Stimulated activated CD4-positive, alpha-beta T cell treated with anti-CD3 and anti-CD28 coated beads, Interleukin-4, amount 100 ng/mL, for 48 hours (primary cell): ENCODE measurements at regions not wholly inside any gene's neighbourhood (a gene's known extent, or its start where the extent isn't known, plus 50 kb on each side); places are given as distances from the start of the nearest gene placed in this dataset.

Experiments
- DNase-seq, 2 donors: peaks; one replicate each; pipeline ENCODE4 v3.0.0-alpha.2; 2020; ENCODE audit warnings: low read depth in 2 of 2

DNA sequence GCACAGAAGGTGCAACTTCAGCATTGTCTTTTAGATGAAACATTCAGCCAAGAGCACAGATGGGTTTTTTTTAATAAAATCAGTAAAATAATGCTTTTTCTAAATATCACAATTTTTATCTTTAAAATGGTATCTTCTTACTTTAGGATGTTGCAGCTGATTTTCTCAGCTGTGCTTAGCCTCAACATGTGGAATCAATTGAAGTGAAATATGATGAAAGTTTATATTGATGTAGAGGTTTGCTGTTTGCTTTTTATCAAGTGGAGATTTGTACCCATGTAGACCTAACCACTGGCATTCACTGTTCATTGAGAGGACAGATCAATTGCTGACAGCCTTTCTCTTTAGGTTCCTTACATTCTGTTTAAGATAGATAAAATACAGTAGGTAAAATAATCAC is 107.8 kb downstream of the CYB561 start:
- DNase-seq: no peak

DNA sequence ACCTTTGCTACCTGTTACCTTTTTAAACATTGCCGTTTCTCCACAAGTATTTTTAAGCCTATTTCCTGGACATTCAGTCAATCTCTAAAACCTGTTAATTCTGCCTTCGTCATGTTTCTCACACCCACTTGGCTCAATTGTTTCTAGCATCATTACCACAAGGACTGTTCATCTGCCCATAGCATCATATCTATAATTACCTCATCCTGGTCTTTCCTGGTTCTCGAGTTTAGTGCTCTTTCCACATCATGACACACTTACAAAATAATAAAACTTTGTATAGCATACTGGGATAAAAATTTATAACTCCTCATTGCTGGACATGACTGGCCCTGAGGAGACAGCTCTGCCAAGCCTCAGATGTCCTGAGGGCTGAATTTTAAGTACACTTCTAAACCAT is 104.8 kb downstream of the CYB561 start:
- DNase-seq: no peak

DNA sequence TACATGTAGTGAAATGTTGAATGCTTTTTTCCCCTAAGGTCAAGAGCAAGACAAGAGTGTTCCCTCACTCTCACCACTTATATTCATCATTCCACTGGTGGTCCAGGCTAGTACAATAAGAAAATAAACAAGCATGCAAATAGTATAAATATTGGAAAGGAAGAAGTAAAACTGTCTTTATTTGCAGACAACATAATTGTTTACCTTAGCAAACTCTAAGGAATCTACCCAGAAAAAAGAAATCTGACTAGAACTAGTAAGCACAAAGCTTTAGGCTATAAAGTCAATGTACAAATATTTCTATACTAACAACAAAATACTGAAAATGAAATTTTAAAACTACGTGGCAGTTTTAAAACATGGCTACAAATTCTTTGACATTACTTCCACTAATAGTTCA is 101.7 kb downstream of the CYB561 start:
- no peak for DNase-seq

DNA sequence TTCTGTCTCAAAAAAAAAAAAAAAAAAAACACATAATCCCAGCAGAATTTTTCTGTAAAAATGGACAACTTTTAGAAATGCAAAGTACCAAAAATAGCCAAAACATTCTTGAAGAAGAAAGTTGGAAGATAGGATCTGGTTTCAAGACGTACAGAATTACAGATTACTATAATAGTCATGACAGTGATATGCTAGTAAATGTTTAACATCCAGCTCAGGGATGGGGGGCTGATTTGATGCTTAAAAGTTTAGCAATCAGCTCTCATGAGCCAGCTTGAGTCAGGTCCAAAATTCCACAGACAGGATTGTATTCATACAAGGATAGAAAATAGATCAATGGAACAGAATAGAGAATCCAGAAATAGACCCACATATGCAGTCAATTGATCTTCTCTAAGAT is 100.5 kb downstream of the CYB561 start:
- no peak for DNase-seq

DNA sequence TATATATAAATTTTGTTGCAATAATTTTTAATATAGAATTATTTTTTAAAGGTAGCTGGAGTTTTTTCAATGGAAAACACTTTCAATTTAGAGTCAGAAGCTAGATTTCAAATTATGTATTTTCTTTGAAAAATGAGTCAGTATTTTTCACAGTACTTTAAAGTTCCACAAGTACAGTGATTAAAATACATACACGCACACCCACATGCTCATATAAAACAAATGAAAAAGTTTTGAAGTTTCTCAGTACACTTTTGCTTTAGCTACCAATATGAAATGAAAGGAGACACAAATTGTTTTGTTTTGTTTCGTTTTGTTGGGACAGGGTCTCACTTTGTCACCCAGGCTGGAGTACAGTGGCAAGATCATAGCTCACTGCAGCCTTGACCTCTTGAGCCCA is 98.6 kb downstream of the CYB561 start:
- DNase-seq: no peak

DNA sequence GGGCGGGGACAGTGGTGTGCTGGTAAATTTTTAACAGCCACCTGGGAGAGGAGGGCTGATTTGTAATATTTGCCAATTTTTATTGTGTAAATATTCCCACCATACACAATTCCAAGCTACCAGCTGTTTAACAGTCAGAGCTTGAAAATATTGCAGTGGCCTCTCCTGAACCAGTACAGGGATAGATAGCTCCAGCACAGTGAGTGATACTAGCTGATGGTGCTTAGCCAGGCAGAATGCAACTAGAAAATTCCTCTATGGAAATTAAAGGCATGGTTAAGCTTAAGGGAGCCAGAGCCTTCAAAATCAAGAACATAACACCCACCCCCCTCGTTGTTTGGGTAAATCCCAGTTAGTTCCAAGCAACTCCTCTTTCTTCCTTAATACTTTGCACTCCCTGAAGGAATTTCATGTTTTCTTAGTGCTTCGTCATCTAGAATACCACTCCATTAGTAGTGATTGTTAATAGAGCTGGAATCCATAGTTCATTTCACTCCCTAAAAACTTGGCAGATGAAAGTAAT is 96.6 kb downstream of the CYB561 start:
- no peak for DNase-seq

DNA sequence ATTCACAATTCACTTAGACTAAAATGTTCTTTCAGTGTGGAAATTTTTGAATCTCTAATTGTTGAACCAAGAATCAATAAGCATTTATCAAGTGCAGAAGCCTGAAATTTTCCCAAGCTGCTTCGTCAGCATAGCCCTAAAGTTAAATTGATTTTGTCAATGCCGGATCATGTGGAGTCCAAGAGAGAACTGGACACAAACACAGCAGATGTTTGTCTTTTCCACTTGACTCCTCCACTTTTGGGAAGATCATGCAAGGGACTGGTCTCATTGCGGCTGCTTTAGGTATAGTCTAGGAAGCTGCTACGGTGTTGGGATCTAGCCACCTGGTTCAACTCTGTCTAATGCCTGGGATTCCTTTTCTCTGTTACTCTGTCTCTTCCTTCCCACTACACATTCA is 95.7 kb downstream of the CYB561 start:
- DNase-seq: no peak

DNA sequence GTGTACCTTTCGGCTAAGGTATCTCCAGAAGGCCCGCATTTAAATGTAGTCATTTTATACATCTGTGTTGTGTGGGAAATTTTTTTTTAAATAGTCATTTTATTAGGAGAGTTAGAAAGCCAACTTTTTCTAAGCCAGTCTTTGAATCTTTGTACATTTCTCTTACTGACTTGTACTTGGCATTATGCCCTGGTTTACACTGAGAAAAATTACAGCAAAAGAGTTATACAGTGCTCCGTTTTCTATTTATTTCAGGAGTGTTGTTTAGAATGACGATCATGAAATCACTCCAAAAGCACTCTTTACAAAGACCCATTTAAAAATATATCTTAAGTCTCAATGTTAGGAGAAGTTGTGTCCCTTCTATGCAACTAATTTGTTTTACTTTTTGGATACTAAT is 91.8 kb downstream of the CYB561 start:
- no peak for DNase-seq

DNA sequence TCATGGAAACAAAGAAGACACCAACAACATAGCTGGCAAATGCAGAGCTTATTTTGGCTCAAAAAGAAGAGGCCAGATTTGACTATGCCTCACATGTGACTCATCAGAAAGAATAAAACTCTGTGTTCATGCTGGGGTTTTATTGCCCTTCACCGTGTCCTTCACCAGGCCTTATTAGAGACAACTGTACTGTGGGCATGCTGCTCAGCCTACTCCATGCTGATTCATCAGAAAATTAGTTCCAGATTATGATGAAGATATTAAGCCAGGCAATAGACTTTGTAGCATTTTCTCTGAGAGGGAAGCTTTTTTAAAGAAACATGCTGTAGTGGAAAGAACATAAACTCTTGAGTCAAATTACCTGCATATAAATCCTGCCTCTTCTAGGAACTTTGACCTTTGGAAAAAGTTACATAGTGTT is 89.8 kb downstream of the CYB561 start:
- no peak for DNase-seq

DNA sequence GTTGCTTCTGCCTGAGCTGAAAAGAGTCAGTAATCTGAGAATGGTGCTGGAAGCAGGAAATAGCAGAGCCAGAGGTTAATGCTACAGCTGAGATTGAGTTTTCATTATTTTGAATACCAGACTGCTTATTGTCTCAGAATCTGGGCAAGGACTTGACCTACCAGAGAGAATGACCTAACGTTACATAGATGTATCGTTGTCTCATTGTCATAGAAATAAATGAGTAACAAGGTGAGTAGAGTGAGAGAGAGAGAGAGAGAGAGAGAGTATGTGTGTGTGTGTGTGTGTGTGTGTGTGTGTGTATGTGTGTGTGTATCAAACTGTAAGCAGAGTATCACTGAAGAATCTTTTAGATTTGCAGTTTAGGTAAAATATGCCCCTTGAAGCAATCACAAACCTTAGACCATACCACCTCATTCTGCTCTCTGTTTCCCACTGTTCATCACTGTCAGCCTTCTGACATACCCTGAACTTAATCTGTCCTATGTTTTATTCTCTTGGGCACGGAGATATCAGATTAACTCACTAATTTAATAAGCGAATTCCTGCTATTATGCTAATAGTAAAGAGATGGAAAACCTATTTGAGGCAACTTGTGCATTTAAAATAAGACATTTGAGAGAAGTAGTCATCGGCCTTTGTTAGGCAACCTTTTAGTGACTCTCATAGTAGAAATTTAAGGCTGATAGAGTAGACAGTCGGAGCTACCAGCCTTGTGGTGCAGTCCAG is 87.8 kb downstream of the CYB561 start:
- DNase-seq: no peak

DNA sequence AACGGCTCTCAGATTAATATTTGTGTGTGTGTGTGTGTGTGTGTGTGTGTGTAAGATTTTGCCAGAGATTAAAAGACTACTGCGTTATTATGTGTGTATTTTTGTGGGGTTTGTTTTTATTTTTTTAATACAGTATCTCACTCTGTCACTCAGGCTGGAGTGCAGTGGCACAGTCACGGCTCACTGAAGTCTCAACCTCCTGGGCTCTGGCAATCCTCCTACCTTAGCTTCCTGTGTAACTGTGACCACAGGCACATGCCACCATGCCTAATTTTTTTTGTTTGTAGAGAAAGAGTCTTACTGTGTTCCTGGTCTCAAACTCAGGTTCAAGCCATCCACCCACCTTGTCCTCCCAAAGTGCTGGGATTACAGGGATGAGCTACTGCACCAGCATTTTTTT is 87.2 kb downstream of the CYB561 start:
- no peak for DNase-seq

DNA sequence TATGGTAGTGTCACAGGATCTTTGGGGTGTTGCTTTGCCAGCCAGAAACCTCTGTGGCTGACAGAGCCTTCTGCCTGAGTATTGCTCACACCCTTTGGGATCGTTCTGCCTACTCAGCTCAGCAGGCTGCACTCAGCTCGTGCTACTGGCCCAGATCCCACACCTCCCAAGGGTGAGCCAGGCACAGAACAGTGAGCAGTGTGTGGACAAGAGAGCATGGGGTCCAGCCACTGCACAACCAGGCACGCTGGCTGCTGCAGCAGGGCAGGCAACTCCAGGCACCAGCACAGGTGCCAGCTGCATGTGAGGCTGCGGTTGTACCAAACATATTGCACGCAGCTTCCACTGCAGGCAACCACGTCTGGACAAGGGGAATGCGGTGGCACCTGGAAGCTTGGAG is 84.9 kb downstream of the CYB561 start:
- no peak for DNase-seq

DNA sequence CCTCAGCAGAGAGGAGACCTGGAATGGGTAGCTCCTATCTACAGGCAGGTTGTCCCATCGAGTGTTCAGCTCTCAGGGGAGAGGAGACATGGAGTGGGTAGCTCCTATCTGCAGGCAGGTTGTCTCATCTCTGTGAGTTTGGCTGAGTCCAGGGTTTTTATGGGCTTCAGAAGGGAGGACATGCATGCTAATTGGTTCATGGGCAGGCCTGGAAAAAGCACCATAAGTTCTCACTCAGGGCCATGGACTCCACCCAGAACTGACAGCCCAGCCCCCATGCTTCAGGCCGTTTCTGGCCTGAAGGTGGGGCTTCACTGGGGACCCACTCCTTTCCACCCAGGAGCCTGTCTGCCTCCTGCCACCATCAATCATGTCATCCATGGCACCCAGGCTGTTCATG is 84.0 kb downstream of the CYB561 start:
- no peak for DNase-seq

DNA sequence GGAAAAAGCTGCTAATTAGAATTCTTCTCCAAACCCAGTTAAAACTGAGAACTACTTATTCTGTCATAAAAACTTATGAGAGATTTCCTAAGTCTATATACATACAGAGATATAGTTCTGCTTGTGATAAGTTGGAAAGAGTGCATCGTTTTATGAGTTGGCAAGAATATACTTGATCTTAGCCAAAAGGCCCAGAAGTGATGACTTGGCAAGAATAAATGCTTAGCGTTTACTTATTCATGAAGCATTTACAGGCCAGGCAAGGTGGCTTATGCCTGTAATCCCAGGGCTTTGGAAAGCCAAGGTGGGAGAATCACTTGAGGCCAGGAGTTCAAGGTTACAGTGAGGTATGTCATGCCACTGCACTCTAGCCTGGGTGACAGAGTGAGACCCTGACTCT is 81.7 kb downstream of the CYB561 start:
- DNase-seq: no peak

DNA sequence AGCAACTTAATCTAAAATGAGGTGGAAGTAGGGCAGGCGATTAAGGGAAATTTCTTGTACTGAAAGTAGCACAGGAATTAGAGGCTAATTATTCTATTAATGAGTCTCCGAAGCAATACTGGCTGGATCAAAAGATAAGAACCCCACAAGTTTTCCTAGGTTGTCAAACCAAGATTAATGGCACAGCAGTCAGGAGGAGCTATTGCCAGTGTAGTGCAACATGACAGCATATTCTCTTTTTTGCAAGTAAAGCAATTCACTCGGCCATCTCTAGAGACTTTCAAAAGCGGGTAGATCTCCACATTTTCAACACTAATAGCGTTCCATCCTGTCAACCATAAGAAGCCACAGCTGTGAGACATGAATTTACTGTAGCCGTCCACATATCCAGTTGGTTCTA is 81.2 kb downstream of the CYB561 start:
- no peak for DNase-seq

DNA sequence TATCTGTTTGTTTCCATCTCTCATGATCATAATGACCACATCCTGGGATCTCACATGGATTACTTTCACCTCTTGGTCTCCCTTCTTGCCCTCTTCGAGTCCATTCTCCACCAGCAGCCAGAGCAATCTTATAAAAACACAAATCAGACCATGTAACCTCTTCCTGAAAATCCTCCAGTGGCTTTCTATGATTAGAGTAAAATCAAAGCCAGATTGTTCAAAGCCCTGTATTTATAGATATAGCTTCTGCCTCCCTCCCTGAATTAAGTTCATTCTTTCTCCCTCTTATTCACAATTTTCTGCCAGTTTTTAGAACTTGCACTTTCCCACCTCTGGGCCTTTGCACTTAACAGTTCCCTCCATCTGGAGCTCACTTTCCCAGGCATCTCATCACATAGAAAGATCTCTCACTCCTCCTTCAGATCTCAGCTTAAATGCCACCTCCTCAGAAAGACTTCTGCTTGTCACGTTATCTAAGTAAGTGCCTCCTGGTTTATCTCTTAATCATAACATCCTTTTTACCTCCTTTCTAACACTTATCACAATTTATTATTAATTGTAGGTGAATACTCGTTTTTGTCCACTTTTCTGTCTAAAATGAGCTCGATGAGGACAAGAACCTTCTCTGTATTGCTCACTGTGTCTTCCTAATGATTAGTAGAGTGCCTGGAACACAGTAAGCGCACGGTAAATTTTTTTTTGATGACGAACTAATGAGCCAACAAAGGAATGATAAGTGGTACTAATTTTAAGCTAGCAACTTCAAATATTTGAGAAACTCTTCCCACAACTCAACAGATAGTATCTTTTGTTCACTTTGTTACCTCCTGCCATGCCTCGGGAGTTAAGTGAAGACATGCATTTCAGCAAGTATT is 80.5 kb downstream of the CYB561 start:
- no peak for DNase-seq

DNA sequence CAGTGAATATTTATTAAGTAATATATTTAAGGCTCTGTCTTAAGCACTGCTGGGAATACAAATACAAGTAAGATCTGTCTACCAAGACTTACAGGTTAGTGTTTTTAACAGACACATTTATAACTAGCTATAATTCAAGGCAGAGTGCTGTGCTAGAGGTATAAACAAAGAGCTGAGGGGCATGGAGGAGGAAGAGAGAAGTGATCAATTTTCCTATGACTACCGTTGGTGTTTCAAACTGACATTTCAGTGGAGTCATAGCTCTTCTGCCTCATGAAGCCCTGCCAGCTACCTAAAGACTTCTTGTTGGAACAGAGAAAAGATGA is 79.9 kb downstream of the CYB561 start:
- DNase-seq: no peak

DNA sequence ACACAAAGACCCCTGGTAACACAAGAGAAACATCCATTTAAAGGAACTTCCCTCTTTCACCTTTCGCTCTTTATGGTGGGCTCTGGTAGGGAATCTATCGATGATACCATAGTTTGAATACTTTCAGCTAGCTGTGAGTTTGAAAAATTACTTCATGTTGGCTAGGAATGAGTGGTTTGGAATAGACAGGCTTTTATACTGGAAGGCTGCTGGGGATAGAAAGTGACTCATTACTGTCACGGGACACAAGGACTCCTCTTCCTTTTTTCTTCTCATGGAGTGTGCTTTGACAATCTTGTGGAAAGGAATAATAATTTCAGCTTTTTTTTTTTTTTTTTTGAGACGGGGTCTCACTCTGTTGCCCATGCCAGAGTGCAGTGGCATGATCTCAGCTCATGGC is 76.9 kb downstream of the CYB561 start:
- DNase-seq: no peak

DNA sequence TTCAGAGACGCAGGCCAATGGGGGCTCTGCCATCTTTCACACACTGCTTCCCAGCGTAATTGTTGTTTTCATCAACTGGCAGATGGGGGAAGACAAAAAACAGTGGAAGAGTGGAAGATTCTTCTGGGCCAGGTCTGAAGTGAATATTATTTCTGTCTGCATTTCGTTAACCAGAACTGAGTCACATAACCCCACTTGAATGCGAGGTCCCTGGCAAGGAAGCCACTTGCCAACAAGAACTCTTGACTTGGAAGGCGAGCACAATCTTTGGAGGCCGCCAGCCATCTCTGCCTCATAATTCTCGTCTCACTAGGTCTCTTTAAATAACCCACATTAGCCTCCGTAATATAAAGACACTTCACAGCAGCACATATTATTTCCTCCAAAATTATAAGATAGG is 75.4 kb downstream of the CYB561 start:
- no peak for DNase-seq

DNA sequence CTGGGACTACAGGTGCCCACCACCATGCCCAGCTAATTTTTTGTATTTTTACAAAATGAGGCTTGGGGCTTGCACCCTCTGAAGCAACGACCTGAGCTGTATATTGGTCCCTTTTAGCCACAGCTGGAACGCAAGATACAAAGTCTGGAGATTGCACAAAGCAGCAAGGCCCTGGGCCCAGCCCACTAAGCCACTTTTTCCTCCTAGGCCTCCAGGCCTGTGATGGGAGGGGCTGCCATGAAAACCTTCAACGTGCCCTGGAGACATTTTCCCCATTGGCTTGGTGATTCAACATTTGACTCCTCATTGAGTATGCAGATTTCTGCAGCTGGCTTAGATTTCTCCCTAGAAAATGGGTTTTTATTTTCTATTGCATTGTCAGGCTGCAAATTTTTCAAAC is 69.2 kb downstream of the CYB561 start:
- no peak for DNase-seq

DNA sequence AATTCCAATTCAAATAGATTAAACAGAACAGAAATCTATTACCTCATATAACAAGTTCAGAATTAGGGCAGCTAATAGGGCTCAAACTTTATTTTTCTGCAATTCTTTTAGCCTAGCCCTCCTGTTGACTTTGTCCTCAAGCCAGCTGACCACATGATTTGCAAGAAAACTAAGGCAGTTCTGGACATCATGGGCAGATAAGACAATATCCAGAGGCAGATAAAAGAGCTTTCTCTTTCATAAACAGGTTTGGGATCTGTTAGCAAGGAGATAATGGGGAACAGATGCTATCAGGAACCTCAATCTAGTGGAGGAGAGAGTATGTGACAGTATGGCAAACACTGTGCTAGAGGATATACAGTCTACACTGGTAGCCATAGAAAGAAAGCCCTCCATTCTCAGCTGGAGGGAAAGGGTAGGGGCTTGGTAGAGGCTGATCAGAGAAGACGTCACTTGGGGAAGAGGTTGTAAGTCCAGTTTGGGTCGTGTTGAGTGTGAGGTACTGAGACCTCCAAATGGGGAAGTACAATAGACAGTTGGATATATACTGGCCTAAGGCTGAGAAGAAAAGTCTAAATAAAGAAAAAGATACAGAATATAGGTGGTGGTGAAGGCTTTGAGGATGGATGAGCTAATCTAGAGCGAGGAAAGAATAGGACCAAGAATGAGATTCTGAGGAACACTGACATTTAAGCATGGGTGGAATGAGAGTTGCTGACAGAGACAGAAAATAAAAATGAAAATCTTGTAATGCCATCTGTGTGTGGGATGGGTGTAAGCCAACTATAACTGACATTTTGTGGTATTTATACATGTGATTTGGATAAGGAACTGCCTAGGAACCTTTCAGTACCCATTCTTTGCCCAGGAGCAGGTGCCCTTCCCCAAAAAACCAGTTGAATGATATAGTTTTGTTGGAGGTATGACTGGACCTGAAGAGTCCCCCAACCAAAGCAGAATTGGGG is 67.4 kb downstream of the CYB561 start:
- no peak for DNase-seq

DNA sequence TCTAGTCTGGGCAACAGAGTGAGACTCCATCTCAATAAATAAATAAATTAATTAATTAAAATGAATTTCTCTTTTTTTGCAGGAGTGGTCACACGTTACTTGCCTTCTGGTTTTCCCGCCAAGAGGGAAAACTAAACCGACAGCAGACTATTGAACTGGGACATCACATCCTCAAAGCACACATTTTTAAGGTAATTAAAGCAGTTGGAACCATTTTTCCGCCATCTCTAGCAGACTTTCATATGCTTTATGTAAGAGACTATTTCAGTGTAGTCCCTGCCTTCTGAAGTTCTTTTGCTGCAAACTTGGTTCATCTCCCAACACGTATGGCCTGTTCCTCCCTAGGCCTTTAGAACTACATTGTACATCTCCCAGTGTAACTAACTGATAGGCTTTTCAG is 66.5 kb downstream of the CYB561 start:
- DNase-seq: no peak
